ENCODE measurements at regions not wholly inside any gene's neighbourhood (a gene's known extent, or its start where the extent isn't known, plus 50 kb on each side); places are given as distances from the start of the nearest gene placed in this dataset.

GRCh38 chr4:149949381-149949780, 128.9 kb upstream of the DCLK2 start:
- ATAC-seq = no peak
- Histone ChIP-seq H3K79me2 (ENCODE audit: control insufficient read depth, insufficient read depth, low read length) (no peaks in the 10 kb centered on the region), H3K36me3 (ENCODE audit: control insufficient read depth, insufficient read depth, low read length) (no peaks in the 10 kb centered on the region), H3K4me2 (ENCODE audit: insufficient read depth, low read length) (no peak overlapping the region), H3K27ac (ENCODE audit: extremely low read depth, low read depth, low read length) (no peak overlapping the region), H3K4me1 (replicated peaks in 1 of 2; ENCODE audit: control insufficient read depth in 2 of 2, insufficient read depth in 2 of 2, low read length in 2 of 2) (no peaks in the 10 kb centered on the region), H3K9ac (ENCODE audit: insufficient read depth in 1 of 2, low read depth in 2 of 2, low read length in 2 of 2) (no peak overlapping the region), H3K27me3 (ENCODE audit: control insufficient read depth in 2 of 2, insufficient read depth in 2 of 2, low read length in 2 of 2) (no peaks in the 10 kb centered on the region), H2AFZ (ENCODE audit: low read depth, low read length) (no peak overlapping the region), H3K9me3 (replicated peaks; ENCODE audit: control insufficient read depth, insufficient read depth, low read depth, low read length) (no peaks in the 10 kb centered on the region), H4K20me1 (replicated peaks; ENCODE audit: control insufficient read depth, insufficient read depth, low read length) (no peaks in the 10 kb centered on the region), H3K4me3 (no peak overlapping the region), H3K9me1 (ENCODE audit: control insufficient read depth, insufficient read depth, low read length) (no peaks in the 10 kb centered on the region)
- in situ Hi-C loops (cut with MboI) (no loop called here), intact Hi-C loops (cut with micrococcal nuclease) (no loop called here)
- POLR2A ChIA-PET = no interaction called here
- FAIRE-seq = no peak
- CTCF ChIA-PET (ENCODE audit: low intra/inter-chr PET ratio) = interaction anchor here (0.6 kb wide), 1 partner anchor 1539 kb away, joined by 3 read pairs; no protein-coding TSS in a partner anchor
- BruUV-seq (replicated peaks) = no TSS peak
- 0% methylated on average over 5 of the region's 5 CpGs for WGBS (ENCODE audit: insufficient coverage, low coverage, missing lambda C conversion rate)
- DNase-seq (ENCODE audit: extremely low read depth in 1 of 4, low spot score in 3 of 4) = no peak
- TF ChIP-seq CBX8 (IDR thresholded peaks at IDR 0.05; ENCODE audit: borderline replicate concordance, extremely low read depth, low read depth, low read length, poor library complexity, severe bottlenecking) = no peak
- no peak for TF ChIP-seq NFXL1 (CRISPR knock-in tag; IDR thresholded peaks at IDR 0.05)
- TF ChIP-seq E2F6 (IDR thresholded peaks at IDR 0.05; ENCODE audit: borderline replicate concordance in 1 of 2, extremely low read depth in 1 of 2, insufficient read depth in 1 of 2, insufficient read length in 1 of 2, low read depth in 1 of 2, low read length in 1 of 2, poor library complexity in 1 of 2, severe bottlenecking in 1 of 2) = no peak
- TF ChIP-seq, protein P1, sequence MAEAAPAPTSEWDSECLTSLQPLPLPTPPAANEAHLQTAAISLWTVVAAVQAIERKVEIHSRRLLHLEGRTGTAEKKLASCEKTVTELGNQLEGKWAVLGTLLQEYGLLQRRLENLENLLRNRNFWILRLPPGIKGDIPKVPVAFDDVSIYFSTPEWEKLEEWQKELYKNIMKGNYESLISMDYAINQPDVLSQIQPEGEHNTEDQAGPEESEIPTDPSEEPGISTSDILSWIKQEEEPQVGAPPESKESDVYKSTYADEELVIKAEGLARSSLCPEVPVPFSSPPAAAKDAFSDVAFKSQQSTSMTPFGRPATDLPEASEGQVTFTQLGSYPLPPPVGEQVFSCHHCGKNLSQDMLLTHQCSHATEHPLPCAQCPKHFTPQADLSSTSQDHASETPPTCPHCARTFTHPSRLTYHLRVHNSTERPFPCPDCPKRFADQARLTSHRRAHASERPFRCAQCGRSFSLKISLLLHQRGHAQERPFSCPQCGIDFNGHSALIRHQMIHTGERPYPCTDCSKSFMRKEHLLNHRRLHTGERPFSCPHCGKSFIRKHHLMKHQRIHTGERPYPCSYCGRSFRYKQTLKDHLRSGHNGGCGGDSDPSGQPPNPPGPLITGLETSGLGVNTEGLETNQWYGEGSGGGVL (CRISPR knock-in tag; IDR thresholded peaks at IDR 0.05) = no peak
- TF ChIP-seq BRCA1 (IDR thresholded peaks at IDR 0.05) = no peak
- TF ChIP-seq BRCA1 (CRISPR knock-in tag; IDR thresholded peaks at IDR 0.05) = no peak
- TF ChIP-seq MNT (conservative IDR thresholded peaks at IDR 0.05) = no peak
- TF ChIP-seq EHMT2 (IDR thresholded peaks at IDR 0.05) = no peak
- no peak for TF ChIP-seq EZH2 (IDR thresholded peaks at IDR 0.05; ENCODE audit: borderline replicate concordance, low read depth, low read length)
- TF ChIP-seq, protein P2, sequence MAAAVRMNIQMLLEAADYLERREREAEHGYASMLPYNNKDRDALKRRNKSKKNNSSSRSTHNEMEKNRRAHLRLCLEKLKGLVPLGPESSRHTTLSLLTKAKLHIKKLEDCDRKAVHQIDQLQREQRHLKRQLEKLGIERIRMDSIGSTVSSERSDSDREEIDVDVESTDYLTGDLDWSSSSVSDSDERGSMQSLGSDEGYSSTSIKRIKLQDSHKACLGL (CRISPR knock-in tag; IDR thresholded peaks at IDR 0.05; ENCODE audit: borderline replicate concordance, poor library complexity, severe bottlenecking) = no peak
- no peak for TF ChIP-seq ZNF445 (CRISPR knock-in tag; IDR thresholded peaks at IDR 0.05; ENCODE audit: low read depth)
- no peak for TF ChIP-seq ZBTB49 (CRISPR knock-in tag; IDR thresholded peaks at IDR 0.05; ENCODE audit: borderline replicate concordance)
- TF ChIP-seq HMG20A (CRISPR knock-in tag; conservative IDR thresholded peaks at IDR 0.05) = no peak
- no peak for TF ChIP-seq BRD4 (IDR thresholded peaks at IDR 0.05)
- TF ChIP-seq STAT5A (IDR thresholded peaks at IDR 0.05; ENCODE audit: borderline replicate concordance, low read length) = no peak
- no peak for TF ChIP-seq ZNF24 (IDR thresholded peaks at IDR 0.05)

Data from K562 (cell line).